ENCODE measurements at regions not wholly inside any gene's neighbourhood (a gene's known extent, or its start where the extent isn't known, plus 50 kb on each side); places are given as distances from the start of the nearest gene placed in this dataset.

DNA sequence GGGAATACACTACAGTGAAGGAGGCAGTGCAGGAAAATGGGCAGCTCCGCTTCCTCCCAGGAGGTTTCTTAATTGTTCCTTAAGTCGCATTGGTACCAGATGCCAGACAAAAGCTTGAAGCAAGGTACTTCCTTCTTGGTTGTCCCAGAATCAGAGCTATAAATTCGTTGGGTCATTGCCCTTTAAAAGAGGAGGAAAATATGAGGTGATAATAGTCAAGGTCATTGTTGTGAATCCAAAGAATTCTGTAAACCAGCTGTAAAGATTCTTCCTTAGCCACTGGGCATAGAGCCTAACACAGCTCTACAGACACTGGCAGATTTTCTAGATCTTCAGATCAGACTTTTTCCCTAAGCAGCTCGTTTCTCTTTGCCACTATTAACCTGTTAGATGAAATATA, 444.1 kb upstream of the TLE4 start:
- no peak for DNase-seq

DNA sequence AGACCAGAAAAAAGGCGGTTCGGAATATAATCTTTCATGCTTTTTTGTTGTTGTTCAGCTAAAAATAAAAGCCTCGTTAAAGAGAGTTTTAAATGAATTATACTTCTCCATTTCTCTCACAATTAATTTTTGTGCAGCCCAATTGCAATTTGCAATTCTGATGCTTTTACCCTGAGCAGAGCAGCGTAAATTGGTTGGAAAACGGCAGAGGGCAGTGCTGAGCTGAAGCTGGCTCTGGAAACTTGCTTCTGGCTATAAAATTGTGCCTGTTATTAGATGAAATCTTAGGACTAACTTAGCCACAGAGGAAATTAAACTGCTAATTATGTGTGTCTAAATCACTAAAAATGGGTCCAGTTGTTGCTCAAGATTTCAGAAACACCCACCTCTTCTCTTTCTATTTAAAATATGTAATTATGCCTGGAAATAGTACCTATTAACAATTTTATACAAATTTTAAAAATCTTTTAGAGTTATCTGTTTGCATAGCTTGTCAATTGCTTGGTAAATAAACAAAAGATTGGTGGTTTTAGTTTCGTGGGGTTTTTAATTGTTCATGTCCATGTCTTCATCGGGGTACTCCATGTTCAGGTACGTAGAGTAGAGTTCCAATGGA, 441.8 kb upstream of the TLE4 start:
- no peak for DNase-seq

- DNase-seq = no peak
Observed at GRCh38 chr9:79131246-79131774, 440.5 kb upstream of the TLE4 start.

GRCh38 chr9:79131824-79132377, 439.9 kb upstream of the TLE4 start:
- no peak for DNase-seq

GRCh38 chr9:79134654-79135053, 437.1 kb upstream of the TLE4 start:
- no peak for DNase-seq

GRCh38 chr9:79135681-79136415, 435.9 kb upstream of the TLE4 start:
- no peak for DNase-seq

DNA sequence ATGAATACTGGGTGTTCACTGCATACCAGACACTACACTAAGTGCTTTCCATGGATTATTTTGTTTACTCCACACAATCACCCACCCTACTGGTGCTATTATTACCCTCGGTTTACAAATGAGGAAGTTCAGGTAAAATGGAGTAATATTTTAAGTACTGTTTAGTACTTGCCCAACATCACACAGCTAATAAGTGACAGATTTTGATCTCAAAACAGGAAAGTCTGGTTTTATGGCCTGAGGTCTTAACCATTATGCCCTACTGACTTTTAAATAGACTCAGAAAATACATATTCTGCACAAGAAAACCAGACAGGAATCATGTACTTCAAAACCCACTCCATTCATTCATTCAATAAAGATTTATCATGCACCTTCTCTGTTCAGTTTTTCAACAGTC, 431.0 kb upstream of the TLE4 start:
- DNase-seq = no peak

DNA sequence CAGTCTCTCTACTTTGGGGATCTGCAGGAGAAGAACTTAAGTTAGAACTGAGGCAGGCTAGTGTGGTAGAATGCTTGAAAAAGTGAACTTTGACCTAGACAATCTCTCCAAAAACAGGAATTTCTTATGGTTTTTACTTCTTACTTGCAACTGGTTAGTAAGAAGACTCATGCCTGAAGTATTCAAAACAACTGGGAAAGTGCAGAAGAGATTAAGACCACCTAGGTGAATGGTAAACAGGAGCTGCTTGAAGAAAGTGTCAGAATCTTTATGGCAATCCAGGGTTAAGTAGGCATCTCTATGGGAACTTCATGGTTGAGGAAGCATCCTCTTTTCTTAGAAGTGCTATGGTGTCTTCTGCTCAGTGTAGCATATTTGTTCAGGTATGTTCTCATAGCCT, 428.6 kb upstream of the TLE4 start:
- DNase-seq = no peak

DNA sequence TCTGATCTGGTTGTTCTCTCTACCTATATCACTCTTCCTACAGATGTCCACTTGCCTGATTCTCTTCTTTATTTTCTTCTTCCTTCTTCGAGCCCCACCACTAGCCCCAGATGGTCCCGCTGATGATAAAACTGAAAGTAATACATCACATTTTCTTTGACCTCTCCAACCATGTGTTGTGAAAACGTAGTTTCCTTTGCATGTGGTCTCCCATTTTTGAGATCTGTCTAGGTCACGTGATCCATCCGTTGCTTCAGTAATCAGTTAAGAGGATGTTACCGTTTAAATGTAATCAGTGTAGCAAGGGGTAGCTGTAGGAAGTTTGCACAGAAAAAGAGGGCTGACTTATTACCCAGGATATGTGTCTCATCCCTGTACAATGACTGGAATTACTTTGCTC, 426.3 kb upstream of the TLE4 start:
- DNase-seq = no peak

GRCh38 chr9:79149585-79149984, 422.2 kb upstream of the TLE4 start:
- DNase-seq = no peak

GRCh38 chr9:79151791-79152190, 420.0 kb upstream of the TLE4 start:
- no peak for DNase-seq

GRCh38 chr9:79152306-79152705, 419.5 kb upstream of the TLE4 start:
- DNase-seq = no peak

GRCh38 chr9:79154806-79155205, 417.0 kb upstream of the TLE4 start:
- DNase-seq = no peak

GRCh38 chr9:79155308-79155707, 416.5 kb upstream of the TLE4 start:
- no peak for DNase-seq

GRCh38 chr9:79163544-79163943, 408.2 kb upstream of the TLE4 start:
- no peak for DNase-seq

GRCh38 chr9:79164406-79164805, 407.4 kb upstream of the TLE4 start:
- no peak for DNase-seq

DNA sequence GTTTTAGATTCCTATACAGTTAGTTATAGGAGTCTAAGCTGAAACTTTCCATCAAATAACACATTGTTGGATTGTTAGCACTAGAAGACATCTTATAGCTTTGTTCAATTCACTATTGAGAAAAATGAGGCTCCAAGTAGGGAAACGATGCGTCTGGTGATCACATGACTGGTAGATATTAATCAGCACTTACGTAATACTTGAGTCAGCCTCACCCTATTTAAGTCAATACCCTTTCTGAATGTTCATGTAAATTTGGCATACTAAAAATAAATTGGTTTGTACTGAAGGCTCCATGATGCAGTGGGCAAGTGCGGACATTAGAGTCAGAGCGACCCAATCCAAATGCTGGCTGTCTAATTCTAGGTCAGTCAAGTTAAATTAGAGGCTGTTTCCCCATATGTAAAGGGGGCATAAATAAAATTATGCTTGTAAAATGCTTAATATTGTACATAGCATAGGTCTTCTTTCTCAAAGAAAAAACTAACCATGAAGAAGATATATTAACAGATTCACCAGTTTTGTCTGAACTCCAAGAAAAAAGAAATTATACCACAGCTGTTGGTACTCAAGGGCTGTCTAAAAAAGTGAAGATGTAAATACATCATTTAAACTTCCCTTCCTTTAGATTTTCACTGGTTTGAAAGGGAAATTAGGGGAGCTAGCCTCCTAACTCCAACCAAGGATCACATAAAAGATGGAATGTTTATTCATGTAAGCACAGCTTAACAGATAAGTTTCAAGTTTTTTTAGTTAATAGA, 406.6 kb upstream of the TLE4 start:
- no peak for DNase-seq

- no peak for DNase-seq
Observed at GRCh38 chr9:79166005-79166404, 405.8 kb upstream of the TLE4 start.

DNA sequence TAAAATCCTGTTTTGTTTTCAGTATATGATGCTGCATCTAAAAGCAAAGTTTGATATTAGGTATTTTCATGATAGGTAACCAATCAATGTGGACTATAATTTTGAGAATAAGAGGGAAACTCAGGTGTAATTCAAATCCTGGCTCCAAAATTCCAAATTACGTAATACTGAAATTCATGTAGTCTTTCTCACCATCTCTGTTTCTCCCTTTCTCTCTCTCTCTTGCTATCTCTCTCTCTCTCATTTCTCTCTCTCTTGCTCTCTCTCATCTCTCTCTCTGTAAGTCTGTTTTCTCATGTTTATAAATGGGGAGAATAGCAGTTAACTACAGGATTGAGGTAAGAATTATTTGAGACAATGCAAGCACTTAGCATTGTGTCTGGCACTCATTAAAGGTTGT, 401.1 kb upstream of the TLE4 start:
- no peak for DNase-seq

DNA sequence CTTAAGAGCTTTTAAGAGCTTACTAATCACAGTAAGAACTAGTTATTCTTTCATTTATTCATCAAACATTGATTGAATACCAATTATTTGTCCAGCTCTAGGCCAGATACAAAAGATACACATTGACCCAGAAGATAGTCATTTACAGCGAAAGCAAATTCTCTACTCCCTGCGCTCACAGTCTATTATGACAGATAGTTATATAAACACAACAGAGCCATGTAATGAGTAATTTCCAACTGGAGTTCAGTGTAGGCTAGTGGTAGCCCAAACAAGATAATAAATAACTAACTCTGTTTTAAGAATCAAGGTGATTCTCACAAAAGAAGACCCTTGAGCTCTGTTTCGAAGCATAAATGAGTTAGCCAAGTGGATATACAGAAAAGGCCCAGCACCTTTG, 397.8 kb upstream of the TLE4 start:
- no peak for DNase-seq

DNA sequence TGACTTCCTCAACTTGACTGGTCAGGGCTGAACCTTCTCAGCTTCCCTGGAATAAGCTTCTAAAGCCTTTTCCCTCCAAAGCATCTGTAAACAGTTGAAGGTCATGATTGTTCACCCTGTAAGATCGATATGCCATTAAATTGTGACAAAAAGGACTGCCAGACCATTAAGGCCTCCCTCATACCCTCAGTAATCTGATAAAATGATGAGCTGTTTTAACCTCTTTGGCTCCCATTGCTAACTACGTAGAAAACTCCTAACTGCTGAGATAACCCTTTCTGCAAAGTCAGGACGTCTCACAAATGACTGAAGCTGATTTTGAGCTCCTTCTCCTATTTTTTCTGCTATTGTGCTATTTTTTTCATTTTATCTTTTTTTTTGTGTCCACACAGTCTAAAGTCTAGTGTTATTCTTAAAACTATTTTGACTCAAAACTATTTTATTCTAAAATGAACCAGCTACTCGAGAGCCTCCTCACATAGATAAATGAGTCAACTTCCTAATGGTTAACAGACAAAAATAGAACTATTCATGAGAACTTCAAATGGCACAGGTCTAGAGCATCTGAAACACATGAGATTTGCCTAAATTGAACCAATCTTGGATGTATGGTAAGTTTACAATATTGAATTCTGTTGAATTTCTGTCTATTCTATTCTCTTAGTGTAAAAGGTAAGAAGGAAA, 395.6 kb upstream of the TLE4 start:
- no peak for DNase-seq

DNA sequence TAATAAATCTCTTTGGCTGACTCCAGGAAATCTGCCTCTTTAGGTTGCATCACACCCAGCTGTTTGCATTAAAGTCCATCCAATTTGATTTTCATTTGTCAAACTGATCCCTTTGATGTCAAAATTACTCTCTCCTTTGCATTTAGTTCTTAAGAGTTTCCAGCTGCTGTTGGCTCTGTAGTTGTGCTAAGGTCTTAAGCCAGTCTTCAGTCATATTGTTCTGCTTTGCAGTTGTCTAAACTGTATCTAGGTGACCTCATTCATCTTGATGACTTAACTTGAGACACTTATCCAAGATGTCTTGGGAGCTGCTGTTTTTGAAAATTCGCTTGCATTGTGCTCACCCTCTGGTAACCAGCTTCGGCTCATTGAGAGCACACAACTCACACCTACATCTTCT, 386.9 kb upstream of the TLE4 start:
- DNase-seq = no peak

GRCh38 chr9:79185866-79186265, 385.9 kb upstream of the TLE4 start:
- no peak for DNase-seq
